Hippocampal formation (tissue), 2 donors: ENCODE measurements at regions not wholly inside any gene's neighbourhood (a gene's known extent, or its start where the extent isn't known, plus 50 kb on each side); places are given as distances from the start of the nearest gene placed in this dataset.

Experiments
- DNase-seq, 2 donors: peaks; one replicate each; lab custom pipeline; 2025; lab: John Stamatoyannopoulos, UW

- no peak for DNase-seq
Observed at GRCh38 chr17:69900101-69900500, 174.9 kb upstream of the KCNJ16 start.

- no peak for DNase-seq
Observed at GRCh38 chr17:69900829-69901228, 174.2 kb upstream of the KCNJ16 start.

- no peak for DNase-seq
Observed at GRCh38 chr17:69906306-69906705, 168.7 kb upstream of the KCNJ16 start.

- DNase-seq = no peak
Observed at GRCh38 chr17:69907132-69907847, 167.7 kb upstream of the KCNJ16 start.

- DNase-seq = no peak
Observed at GRCh38 chr17:69908626-69909368, 166.2 kb upstream of the KCNJ16 start.

GRCh38 chr17:69909389-69909788, 165.6 kb upstream of the KCNJ16 start:
- no peak for DNase-seq

- no peak for DNase-seq
Observed at GRCh38 chr17:69912805-69913204, 162.2 kb upstream of the KCNJ16 start.

GRCh38 chr17:69913216-69913615, 161.8 kb upstream of the KCNJ16 start:
- DNase-seq = no peak

- DNase-seq = no peak
Observed at GRCh38 chr17:69913616-69914015, 161.4 kb upstream of the KCNJ16 start.

- no peak for DNase-seq
Observed at GRCh38 chr17:69914520-69914919, 160.5 kb upstream of the KCNJ16 start.

- DNase-seq = no peak
Observed at GRCh38 chr17:69916761-69917160, 158.3 kb upstream of the KCNJ16 start.

- DNase-seq = no peak
Observed at GRCh38 chr17:69918164-69918563, 156.9 kb upstream of the KCNJ16 start.

- no peak for DNase-seq
Observed at GRCh38 chr17:69919789-69920188, 155.2 kb upstream of the KCNJ16 start.

- DNase-seq = no peak
Observed at GRCh38 chr17:69921046-69921445, 154.0 kb upstream of the KCNJ16 start.

GRCh38 chr17:69928611-69929010, 146.4 kb upstream of the KCNJ16 start:
- no peak for DNase-seq

- no peak for DNase-seq
Observed at GRCh38 chr17:69936996-69937395, 138.0 kb upstream of the KCNJ16 start.

- DNase-seq = no peak
Observed at GRCh38 chr17:69943058-69943457, 132.0 kb upstream of the KCNJ16 start.

GRCh38 chr17:69944406-69944805, 130.6 kb upstream of the KCNJ16 start:
- no peak for DNase-seq

GRCh38 chr17:69945698-69946185, 129.3 kb upstream of the KCNJ16 start:
- no peak for DNase-seq

GRCh38 chr17:69947027-69947759, 127.8 kb upstream of the KCNJ16 start:
- DNase-seq = no peak

- no peak for DNase-seq
Observed at GRCh38 chr17:69948406-69948805, 126.6 kb upstream of the KCNJ16 start.

- DNase-seq = no peak
Observed at GRCh38 chr17:69949496-69949895, 125.5 kb upstream of the KCNJ16 start.
